GM19455 (cell line): ENCODE measurements at regions not wholly inside any gene's neighbourhood (a gene's known extent, or its start where the extent isn't known, plus 50 kb on each side); places are given as distances from the start of the nearest gene placed in this dataset.
"Not testable (repeated sequence)": the region's sequence is repeated elsewhere in the genome, so short reads cannot be mapped to it uniquely, and the experiment has no call there.

ENCODE experiments used
- ATAC-seq: cut with Tn5 transposase; IDR thresholded peaks from one replicate; pipeline ENCODE4 v1.9.1; 2021; ENCODE audit not compliant: unreplicated experiment

DNA sequence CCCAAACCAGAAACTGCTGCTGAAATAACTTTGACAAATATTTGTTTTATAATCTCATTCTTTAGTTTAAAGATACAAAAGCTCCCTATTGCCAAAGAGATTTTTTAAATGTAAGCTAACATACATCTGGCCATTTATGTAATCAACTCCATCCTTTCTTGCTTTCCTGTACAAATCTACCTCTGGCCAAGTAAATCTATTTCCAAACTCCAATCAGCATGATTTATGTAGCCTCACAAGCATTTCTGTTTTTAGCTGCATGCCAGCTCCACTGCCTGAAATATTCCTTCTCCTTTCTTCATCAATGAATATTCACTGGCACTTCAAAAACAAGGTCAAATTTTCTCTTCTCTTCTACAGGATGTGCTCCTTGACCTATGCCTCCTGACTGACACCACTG lies 80.0 kb downstream of the SHOX2 start:
- no peak for ATAC-seq

DNA sequence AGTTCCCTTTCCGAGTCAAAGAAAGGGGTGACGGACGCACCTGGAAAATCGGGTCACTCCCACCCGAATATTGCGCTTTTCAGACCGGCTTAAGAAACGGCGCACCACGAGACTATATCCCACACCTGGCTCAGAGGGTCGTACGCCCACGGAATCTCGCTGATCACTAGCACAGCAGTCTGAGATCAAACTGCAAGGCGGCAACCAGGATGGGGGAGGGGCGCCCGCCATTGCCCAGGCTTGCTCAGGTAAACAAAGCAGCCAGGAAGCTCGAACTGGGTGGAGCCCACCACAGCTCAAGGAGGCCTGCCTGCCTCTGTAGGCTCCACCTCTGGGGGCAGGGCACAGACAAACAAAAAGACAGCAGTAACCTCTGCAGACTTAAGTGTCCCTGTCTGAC lies 86.3 kb downstream of the SHOX2 start:
- not testable (repeated sequence) for ATAC-seq

- no peak for ATAC-seq
Observed at GRCh38 chr3:158018462-158018861, 87.8 kb downstream of the SHOX2 start.

DNA sequence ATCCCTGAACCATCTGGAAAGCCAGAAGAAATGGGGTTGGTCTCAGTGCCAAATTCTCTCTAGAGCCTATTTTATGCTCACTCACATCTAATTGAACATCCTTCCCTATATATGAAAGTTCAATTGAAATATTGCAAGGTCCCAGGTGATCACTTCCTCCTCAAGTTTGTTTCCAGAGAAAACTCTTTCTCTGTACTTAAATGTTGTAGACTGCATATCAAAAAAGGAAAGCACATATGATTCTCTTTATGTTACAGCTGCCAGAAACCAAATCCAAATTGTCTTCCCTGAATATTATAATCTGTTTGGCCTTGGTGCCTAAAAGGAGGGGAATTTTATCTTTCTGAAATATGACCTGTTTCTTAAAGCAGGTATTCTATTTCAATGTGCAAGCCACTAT lies 93.3 kb downstream of the SHOX2 start:
- no peak for ATAC-seq

- ATAC-seq = no peak
Observed at GRCh38 chr3:158005391-158006100, 100.7 kb downstream of the SHOX2 start.

DNA sequence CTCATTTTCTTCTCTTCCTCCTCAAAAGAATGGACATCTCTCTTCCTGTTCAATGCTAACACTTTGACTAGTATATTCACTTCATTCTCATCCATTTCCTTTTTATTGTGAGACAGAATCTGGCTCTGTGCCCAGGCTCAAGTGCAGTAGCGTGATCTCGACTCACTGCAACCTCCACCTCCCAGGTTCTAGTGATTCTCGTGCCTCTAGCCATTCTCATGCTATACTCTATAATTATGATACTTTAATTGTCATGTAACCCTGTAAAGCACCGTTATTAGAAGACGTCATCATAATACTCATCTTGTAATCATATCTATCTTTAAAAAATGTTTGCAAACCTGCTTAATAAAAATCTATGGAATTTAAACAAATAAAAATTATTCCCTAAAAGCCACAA lies 107.0 kb downstream of the SHOX2 start:
- no peak for ATAC-seq

DNA sequence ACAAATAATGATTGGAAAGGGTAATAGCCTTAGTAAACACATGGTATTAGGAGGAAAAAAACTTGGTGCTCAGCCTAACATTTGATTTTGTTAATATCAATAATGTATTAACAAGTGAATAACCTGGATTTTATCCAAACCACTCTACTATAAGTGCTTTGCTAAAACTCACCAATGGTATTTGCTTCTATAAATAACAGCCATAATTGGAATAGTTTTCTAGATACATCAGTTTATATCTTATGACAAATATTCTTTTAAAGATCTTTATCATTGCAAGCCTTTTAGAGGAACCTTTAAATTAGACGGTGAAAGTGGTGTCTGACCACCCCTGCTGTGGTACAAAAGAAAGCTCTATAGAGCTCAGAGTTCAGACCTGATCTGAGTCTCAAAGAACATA lies 123.9 kb downstream of the SHOX2 start:
- ATAC-seq = no peak

DNA sequence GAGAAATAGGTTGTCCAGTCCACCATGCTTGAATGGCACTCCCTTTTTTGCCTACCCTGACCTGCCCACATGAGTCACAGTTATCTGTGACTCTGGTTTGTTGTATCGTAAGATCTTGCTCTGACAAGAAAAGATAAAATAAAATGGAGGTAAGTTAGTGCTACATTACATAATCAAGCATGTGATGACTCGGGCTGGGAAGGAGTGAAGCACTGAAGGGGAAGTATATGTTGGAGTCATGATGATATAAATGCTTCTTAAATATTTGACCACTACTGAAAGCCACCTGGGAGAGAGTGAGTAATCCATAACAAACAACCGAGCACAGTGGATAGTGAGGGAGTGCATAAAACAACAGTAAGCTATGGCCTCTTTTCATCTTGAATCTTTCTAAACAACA lies 124.4 kb downstream of the SHOX2 start:
- ATAC-seq = no peak

GRCh38 chr3:157979022-157979421 lies 127.2 kb downstream of the SHOX2 start:
- ATAC-seq = no peak

- ATAC-seq = no peak
Observed at GRCh38 chr3:157961665-157962064, 144.6 kb downstream of the SHOX2 start.

DNA sequence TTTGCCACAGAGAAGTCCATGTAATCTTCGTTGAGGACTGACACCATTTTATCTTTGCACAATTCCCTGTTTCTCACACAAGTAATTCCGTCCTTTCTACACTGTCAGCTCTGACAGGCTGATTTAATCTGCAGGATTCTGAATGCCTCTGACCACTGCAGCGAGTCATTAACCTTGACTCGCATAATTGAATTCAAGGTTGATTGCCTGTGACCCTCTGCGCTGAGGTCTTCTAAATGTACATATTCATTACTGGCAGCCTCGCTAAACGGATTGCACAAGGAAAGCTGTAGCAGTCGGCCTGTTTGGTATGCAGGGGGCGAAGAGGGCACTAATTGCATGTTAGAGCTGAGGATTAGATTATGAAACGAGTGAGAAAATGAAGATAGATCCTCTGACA lies 147.8 kb downstream of the SHOX2 start:
- no peak for ATAC-seq

- no peak for ATAC-seq
Observed at GRCh38 chr3:157956850-157957249, 149.4 kb downstream of the SHOX2 start.

- ATAC-seq = no peak
Observed at GRCh38 chr3:157956176-157956575, 150.0 kb downstream of the SHOX2 start.

GRCh38 chr3:157953565-157953964 lies 152.7 kb downstream of the SHOX2 start:
- ATAC-seq = no peak

DNA sequence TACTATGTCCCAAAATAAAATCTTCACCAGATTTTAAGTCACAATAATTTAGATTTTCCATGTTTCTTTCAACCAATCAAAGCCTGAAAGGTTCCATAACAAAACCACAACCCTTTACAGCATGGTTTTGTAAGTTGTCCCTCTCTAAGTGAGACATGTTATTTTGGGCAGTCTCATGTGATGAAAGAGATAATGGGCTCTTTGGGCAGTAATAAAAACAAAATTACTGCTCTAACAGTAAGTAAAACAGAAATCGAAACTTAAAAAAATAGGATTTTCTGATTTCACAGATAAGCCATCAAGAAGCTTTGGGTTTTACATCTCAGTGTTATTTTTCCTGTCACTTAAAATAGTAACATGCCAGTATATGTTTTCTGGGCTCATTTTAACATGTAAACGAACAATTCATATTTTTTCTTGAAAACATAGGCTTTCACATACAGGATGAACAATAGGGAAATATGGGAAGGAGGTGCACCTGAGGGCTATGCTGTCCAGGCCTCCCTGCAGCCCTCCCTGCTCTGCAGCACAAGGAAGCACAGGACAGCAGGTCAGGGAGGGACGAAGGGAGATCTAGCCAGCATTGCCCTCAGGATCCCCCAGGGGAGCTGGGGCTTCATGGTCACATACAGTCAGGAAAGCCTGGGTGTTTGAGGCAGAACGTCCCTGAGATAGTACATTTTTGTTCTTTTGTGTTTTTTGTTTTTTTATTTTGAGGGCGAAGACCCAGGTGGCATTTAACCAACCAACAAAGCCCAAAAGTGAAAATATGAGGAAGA lies 157.4 kb downstream of the SHOX2 start:
- ATAC-seq = no peak

DNA sequence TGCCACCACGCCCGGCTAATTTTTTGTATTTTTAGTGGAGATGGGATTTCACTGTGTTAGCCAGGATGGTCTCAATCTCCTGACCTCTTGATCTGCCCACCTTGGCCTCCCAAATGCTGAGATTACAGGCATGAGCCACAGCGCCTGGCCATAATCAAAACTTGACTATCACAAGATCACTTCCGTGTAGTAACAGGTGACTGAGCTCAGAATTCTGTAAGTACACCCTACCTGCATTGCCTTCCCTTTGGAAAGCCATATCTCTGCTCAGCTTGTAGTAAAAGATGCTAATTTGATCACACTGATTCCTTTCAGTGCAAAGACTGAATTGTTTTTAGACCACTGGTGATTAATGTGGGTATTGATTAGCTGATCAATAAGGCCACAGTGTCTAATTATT lies 167.1 kb downstream of the SHOX2 start:
- ATAC-seq = no peak

GRCh38 chr3:157938154-157938779 lies 168.0 kb downstream of the SHOX2 start:
- no peak for ATAC-seq

- no peak for ATAC-seq
Observed at GRCh38 chr3:157931517-157931916, 174.7 kb downstream of the SHOX2 start.

DNA sequence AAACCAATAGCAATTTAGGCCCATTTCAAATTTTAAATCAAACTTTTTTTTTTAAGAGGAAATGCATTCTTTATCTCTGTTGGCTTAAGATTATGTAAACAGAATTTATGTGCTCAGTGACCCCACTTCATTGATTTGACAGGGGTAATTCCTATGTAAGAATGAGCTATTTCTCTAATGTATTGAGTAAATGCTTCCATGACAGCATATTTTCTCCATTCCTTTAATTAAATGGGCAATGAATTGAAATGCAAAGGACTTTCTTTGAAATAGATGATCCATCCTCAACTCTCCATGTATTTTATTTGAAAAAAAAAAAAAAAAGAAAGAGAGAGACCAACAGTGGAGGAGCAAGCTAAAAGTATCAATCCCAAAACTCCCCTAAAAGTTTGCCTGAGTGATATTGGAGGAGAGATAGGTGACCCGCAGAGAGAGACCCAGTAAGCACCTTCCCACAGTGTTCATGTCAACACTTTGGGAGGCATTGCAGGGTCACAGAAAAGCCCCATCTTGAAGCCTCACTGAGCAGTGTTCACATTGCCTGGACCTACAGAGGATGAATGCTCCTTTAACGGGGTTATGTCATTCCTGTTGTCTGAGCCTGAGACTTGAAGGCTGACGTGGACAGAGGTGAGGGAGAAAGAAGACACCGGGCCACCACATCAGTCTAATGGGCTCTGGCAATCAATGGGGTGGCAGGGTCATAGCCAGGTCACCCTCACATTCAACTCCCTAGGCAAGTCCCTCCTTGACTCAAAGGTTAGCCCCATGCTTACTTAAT lies 176.0 kb downstream of the SHOX2 start:
- no peak for ATAC-seq

DNA sequence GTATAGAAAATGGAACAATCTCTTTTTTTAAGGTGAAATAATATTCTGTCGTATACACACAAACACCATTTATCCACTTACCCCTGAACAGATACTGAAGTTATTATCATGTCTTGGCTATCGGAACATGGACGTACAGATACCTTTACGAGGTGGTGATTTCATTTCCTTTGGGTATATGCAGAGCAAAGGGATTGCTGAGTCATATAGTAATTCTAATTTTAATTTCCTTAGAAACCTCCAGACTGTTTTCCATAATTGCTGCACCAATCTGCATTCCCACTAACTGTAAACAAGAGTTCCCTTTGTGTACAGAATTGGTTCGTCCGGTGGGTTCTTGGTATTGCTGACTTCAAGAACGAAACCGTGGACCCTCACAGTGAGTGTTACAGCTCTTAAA lies 179.4 kb downstream of the SHOX2 start:
- ATAC-seq = no peak

- no peak for ATAC-seq
Observed at GRCh38 chr3:157922614-157923013, 183.6 kb downstream of the SHOX2 start.
